GM10248 (cell line): ENCODE measurements at regions not wholly inside any gene's neighbourhood (a gene's known extent, or its start where the extent isn't known, plus 50 kb on each side); places are given as distances from the start of the nearest gene placed in this dataset.

ENCODE experiments used
- CTCF ChIA-PET: fragments of 300-600 bp; sonication (Branson Sonifier 250); formaldehyde crosslinking; extraction: SDS; loops from one replicate; lab custom pipeline; 2021; ENCODE audit warnings: antibody characterized with exemption; lab: Yijun Ruan, JAX
- POLR2A ChIA-PET: fragments of 350-650 bp; sonication (Branson Sonifier 250); formaldehyde crosslinking; extraction: SDS; loops from one replicate; lab custom pipeline; 2020; ENCODE audit warnings: antibody characterized with exemption; lab: Yijun Ruan, JAX
- DNase-seq: peaks from one replicate; pipeline ENCODE4 v3.0.0; 2012; ENCODE audit errors: extremely low spot score
- TF ChIP-seq, protein P1 (sequence below): IDR thresholded peaks from 2 replicates; pipeline ENCODE4 v1.5.1; 2012; ENCODE audit warnings: mild to moderate bottlenecking, low read depth; ENCODE audit errors: extremely low read depth, missing control alignments, control extremely low read depth

GRCh38 chr7:46396481-46396880, 475.4 kb upstream of the IGFBP3 start:
- DNase-seq, result no peak
- ChIA-PET POLR2A (no interaction called here), CTCF (no interaction called here)
- TF ChIP-seq, protein P1, sequence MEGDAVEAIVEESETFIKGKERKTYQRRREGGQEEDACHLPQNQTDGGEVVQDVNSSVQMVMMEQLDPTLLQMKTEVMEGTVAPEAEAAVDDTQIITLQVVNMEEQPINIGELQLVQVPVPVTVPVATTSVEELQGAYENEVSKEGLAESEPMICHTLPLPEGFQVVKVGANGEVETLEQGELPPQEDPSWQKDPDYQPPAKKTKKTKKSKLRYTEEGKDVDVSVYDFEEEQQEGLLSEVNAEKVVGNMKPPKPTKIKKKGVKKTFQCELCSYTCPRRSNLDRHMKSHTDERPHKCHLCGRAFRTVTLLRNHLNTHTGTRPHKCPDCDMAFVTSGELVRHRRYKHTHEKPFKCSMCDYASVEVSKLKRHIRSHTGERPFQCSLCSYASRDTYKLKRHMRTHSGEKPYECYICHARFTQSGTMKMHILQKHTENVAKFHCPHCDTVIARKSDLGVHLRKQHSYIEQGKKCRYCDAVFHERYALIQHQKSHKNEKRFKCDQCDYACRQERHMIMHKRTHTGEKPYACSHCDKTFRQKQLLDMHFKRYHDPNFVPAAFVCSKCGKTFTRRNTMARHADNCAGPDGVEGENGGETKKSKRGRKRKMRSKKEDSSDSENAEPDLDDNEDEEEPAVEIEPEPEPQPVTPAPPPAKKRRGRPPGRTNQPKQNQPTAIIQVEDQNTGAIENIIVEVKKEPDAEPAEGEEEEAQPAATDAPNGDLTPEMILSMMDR, result no peak

GRCh38 chr7:46393142-46393541, 472.1 kb upstream of the IGFBP3 start:
- ChIA-PET POLR2A (no interaction called here), CTCF (interaction anchor here (1.2 kb wide), 1 partner anchor 9 kb away, joined by 3 read pairs; no protein-coding TSS in a partner anchor)
- DNase-seq, result no peak
- TF ChIP-seq, protein P1, result no peak

GRCh38 chr7:46391231-46392201, 470.4 kb upstream of the IGFBP3 start:
- POLR2A ChIA-PET, result no interaction called here
- CTCF ChIA-PET, result interaction anchor here (1.0 to 1.7 kb wide), 5 partner anchors 9 to 475 kb away, joined by 3 to 4 read pairs (median 3); no protein-coding TSS in a partner anchor
- no peak for DNase-seq
- TF ChIP-seq, protein P1, result no peak

GRCh38 chr7:46390042-46390441, 469.0 kb upstream of the IGFBP3 start:
- no peak for DNase-seq
- TF ChIP-seq, protein P1, result no peak
- ChIA-PET POLR2A (no interaction called here), CTCF (no interaction called here)

DNA sequence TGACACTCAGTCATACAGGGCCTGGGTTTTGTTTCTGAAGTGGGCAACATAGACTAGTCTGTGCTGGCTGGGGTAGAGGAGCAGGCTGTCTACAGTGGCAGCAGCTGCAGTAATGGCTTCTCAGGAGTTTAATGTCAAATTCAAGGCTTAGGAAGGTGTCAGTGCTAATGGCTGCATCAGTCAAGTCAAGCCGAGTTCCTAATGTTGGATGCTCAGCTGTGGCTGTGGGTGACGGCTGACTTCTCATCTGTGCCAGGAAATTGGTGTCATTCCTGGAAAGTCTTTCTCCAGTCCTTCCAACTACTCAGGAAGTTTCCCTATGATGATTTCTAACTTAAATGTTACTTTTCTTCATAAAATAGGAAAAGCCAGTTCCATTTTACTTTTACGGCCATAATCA, 468.1 kb upstream of the IGFBP3 start:
- ChIA-PET CTCF (no interaction called here), POLR2A (no interaction called here)
- no peak for DNase-seq
- TF ChIP-seq, protein P1, result no peak

DNA sequence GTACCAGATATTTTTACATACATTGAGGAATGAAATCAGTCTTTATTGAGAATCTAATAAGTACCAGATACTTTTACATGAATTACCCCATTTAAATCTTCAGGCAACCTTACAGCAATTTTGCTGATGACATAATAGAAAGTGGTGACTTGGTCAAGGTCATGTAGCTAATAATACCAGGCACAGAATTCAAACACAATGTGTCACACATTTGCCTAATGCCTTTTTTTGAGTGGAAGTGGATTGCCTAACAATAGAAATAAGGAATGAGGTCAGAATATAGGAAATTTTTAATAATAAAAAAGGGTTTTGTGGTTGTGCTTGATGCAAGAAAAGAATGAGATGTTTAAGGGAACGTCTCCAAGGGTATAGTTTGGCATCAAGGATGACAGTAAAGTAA, 466.6 kb upstream of the IGFBP3 start:
- TF ChIP-seq, protein P1, result no peak
- ChIA-PET CTCF (no interaction called here), POLR2A (no interaction called here)
- no peak for DNase-seq
